ENCODE measurements at regions not wholly inside any gene's neighbourhood (a gene's known extent, or its start where the extent isn't known, plus 50 kb on each side); places are given as distances from the start of the nearest gene placed in this dataset.

DNA sequence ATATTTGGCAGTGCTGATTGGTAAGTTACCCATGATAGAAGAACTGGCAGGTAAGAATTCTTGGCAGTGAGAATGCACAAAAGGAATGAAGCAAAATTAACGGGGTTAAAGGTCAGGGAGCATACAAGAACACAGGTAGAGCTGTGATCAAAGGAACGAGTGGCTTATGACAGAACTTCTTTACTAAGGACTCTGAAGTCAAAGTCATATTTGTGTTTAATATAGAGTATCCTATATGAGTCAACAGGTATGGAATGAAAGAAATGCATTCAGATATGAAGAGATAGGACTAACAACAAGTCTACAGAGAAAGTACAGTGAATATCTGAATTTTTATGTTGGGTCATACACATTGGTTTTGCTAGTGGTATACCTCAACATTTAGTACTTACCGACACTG is 209.0 kb upstream of the CITED2 start:
- TF ChIP-seq, protein P1, sequence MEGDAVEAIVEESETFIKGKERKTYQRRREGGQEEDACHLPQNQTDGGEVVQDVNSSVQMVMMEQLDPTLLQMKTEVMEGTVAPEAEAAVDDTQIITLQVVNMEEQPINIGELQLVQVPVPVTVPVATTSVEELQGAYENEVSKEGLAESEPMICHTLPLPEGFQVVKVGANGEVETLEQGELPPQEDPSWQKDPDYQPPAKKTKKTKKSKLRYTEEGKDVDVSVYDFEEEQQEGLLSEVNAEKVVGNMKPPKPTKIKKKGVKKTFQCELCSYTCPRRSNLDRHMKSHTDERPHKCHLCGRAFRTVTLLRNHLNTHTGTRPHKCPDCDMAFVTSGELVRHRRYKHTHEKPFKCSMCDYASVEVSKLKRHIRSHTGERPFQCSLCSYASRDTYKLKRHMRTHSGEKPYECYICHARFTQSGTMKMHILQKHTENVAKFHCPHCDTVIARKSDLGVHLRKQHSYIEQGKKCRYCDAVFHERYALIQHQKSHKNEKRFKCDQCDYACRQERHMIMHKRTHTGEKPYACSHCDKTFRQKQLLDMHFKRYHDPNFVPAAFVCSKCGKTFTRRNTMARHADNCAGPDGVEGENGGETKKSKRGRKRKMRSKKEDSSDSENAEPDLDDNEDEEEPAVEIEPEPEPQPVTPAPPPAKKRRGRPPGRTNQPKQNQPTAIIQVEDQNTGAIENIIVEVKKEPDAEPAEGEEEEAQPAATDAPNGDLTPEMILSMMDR (IDR thresholded peaks at IDR 0.05): no peak
- H3K27ac Mint-ChIP-seq (ENCODE audit: unreplicated experiment): no peak overlapping the region
- H3K27me3 Mint-ChIP-seq (ENCODE audit: unreplicated experiment): no peaks in the 10 kb centered on the region
- no peak for DNase-seq (ENCODE audit: extremely low spot score, unreplicated experiment)
- no peaks in the 10 kb centered on the region for H3K9me3 Mint-ChIP-seq (ENCODE audit: unreplicated experiment)
- no peak overlapping the region for H3K4me3 Mint-ChIP-seq (ENCODE audit: unreplicated experiment)
- no peaks in the 10 kb centered on the region for H3K36me3 Mint-ChIP-seq (ENCODE audit: unreplicated experiment)
- peaks cover 44% of the 10 kb centered on the region for H3K4me1 Mint-ChIP-seq (ENCODE audit: unreplicated experiment)

DNA sequence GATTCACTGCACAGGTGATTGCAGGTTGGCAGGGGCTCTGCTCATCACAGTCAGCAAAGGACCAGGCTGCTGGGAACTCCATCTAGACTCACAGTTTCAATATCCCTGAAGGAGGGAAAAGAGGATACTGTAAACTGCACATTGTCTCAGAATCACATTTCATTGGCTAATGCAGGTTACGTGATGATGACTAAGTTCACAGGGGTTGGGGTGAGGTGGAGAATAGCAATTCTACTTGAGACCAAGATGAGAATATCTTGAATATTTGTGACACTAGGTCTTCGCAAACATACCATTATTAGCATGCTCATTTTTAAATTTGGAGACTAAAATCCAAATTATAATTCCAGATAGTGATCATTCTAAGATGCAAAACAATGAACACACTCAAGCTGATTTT is 208.5 kb upstream of the CITED2 start:
- Mint-ChIP-seq H3K27ac (ENCODE audit: unreplicated experiment) (no peak overlapping the region), H3K27me3 (ENCODE audit: unreplicated experiment) (no peaks in the 10 kb centered on the region), H3K9me3 (ENCODE audit: unreplicated experiment) (no peaks in the 10 kb centered on the region), H3K4me1 (ENCODE audit: unreplicated experiment) (peaks cover 44% of the 10 kb centered on the region), H3K36me3 (ENCODE audit: unreplicated experiment) (no peaks in the 10 kb centered on the region), H3K4me3 (ENCODE audit: unreplicated experiment) (no peak overlapping the region)
- DNase-seq (ENCODE audit: extremely low spot score, unreplicated experiment): no peak
- TF ChIP-seq, protein P1 (IDR thresholded peaks at IDR 0.05): no peak

DNA sequence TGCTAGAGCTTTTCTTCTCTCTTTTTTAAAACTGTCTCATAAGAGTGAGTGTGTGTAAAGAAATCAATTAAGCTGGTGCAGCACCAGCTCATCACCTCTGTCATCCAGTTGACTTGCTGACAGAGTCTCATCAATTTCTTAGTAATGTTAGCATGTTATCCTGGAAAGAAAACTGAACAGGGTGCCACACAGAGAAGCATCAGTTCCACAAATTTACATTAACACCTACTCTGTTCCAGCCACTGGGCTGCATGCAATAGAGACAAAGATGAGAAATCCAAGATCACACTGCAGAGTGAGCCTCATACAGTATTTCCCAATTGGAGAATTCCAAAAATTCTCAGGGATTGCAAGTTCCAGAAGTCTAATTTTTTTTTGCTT is 207.0 kb upstream of the CITED2 start:
- TF ChIP-seq, protein P1 (IDR thresholded peaks at IDR 0.05): no peak
- Mint-ChIP-seq H3K4me1 (ENCODE audit: unreplicated experiment) (peaks cover 41% of the 10 kb centered on the region), H3K27ac (ENCODE audit: unreplicated experiment) (no peak overlapping the region), H3K4me3 (ENCODE audit: unreplicated experiment) (no peak overlapping the region), H3K9me3 (ENCODE audit: unreplicated experiment) (no peaks in the 10 kb centered on the region), H3K36me3 (ENCODE audit: unreplicated experiment) (no peaks in the 10 kb centered on the region), H3K27me3 (ENCODE audit: unreplicated experiment) (no peaks in the 10 kb centered on the region)
- no peak for DNase-seq (ENCODE audit: extremely low spot score, unreplicated experiment)

DNA sequence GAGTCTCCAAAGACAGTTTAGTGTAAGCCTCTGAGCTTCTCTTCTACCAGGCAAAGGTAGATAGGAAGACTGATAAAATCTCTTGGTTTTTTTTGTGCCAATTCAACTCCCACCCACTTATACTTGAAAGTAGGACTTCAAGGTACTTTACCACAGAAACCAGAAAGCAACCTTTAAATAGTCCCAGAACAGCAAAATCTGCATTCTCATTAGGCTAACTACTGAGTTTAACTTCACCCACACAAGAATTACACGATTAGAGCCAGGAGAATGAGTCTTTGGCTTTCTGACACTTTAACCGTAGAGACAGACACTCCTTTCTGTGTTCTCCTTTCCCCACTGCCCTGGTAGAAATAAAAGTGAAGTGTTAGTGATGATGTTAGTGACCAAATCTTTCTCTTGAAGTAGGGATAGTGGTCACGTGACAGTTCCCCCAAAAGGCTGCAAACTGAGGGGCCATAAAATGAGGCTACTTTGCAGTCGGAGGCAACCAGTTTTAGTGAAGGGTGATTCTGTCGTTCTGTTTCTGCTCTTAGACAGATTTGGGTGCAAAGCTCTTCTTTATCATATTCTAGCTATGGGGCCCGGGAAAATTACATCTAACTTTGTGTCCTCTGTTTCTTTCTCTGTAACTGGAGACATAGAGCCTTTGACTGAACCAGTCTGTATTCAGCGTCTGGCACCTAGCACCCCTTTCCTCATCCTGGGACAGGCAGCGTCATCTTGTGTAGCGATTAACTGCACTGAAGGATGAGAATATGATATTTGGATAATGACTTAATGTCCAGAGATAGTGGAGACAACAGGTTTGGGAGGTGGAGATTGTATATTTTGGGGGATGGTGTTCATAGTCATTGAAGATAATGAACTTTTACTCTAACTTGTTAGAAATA is 206.4 kb upstream of the CITED2 start:
- Mint-ChIP-seq H3K4me3 (ENCODE audit: unreplicated experiment) (no peak overlapping the region), H3K4me1 (ENCODE audit: unreplicated experiment) (peaks cover 38% of the 10 kb centered on the region), H3K9me3 (ENCODE audit: unreplicated experiment) (no peaks in the 10 kb centered on the region), H3K27me3 (ENCODE audit: unreplicated experiment) (no peaks in the 10 kb centered on the region), H3K36me3 (ENCODE audit: unreplicated experiment) (no peaks in the 10 kb centered on the region), H3K27ac (ENCODE audit: unreplicated experiment) (no peak overlapping the region)
- TF ChIP-seq, protein P1 (IDR thresholded peaks at IDR 0.05): no peak
- DNase-seq (ENCODE audit: extremely low spot score, unreplicated experiment): no peak

DNA sequence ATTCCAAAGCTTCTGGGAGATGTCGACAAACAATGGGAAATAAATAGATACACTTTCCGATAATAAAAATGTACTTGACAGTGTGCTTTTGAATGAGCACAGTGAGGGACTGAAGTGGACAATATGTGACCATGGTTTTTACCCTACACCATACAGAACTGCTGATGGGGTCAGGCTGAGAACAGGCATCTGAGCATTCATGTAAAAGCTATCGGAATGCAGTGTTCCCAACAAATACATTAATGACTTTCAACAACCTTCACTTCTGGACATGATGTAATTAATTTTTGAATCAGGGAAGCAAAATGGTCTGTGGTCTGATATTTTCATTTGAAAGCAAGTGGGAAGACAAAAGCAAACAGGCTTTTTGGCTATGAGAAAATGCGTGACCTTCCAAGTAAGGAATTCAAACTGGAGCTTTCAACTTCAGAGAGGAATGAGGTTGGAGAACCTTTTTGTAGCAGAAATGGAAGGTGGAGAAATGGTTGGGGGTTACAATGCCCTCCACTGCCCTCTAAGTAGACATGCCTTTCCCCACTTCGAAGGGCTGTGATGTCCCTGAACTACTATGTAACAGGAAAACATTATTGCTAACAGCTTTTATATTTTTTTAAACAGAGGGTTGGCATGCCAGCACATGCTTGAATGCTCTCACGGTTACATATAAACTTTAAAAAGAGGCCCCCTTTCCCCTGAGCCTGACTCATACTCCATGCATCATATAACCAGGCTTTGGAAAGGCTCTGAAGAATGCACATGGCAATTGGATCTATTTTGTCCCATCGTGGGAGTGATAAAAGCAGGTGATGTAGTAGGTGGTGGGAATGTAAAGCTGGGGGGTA is 203.5 kb upstream of the CITED2 start:
- peaks cover 31% of the 10 kb centered on the region for H3K4me1 Mint-ChIP-seq (ENCODE audit: unreplicated experiment)
- H3K4me3 Mint-ChIP-seq (ENCODE audit: unreplicated experiment): no peak overlapping the region
- no peaks in the 10 kb centered on the region for H3K27me3 Mint-ChIP-seq (ENCODE audit: unreplicated experiment)
- TF ChIP-seq, protein P1 (IDR thresholded peaks at IDR 0.05): no peak
- H3K27ac Mint-ChIP-seq (ENCODE audit: unreplicated experiment): peak overlapping the region; percentile 92
- no peak for DNase-seq (ENCODE audit: extremely low spot score, unreplicated experiment)
- no peaks in the 10 kb centered on the region for H3K36me3 Mint-ChIP-seq (ENCODE audit: unreplicated experiment)
- no peaks in the 10 kb centered on the region for H3K9me3 Mint-ChIP-seq (ENCODE audit: unreplicated experiment)

All from osteocyte (in vitro differentiated cells).